A549 (cell line): ENCODE measurements at regions not wholly inside any gene's neighbourhood (a gene's known extent, or its start where the extent isn't known, plus 50 kb on each side); places are given as distances from the start of the nearest gene placed in this dataset.

Source experiments
- ATAC-seq, 2 experiments: fragments of 200-7000 bp in 1 of 2; fragments of >200 bp in 1 of 2; cut with Nextera tagmentation in 1 of 2; cut with Tn5 transposase in 1 of 2; 3 replicates each; pipeline versions ENCODE4 v1.8.0 to v1.9.1; 2018 to 2020; ENCODE audit warnings: mild to moderate bottlenecking in 1 of 2, moderate library complexity in 1 of 2
- CTCF ChIA-PET: fragments of 300-600 bp; sonication (Branson Sonifier 250); formaldehyde crosslinking; extraction: SDS; loops from one replicate; lab custom pipeline; 2021; ENCODE audit warnings: antibody characterized with exemption, inconsistent platforms; lab: Yijun Ruan, JAX
- POLR2A ChIA-PET: fragments of 350-600 bp; formaldehyde crosslinking; extraction: SDS; loops from one replicate; lab custom pipeline; 2021; ENCODE audit warnings: antibody characterized with exemption, inconsistent platforms; lab: Yijun Ruan, JAX
- DNase-seq, 2 experiments: peaks; one replicate each; pipeline versions ENCODE4 v3.0.0 to v3.0.0-alpha.2; 2011 to 2016; ENCODE audit warnings: low read depth in 1 of 2, low spot score in 1 of 2
- FAIRE-seq: peaks from 2 replicates; lab custom pipeline; 2011; peaks lifted over from hg19 to GRCh38; lab: Jason Lieb, UNC
- H3K27ac ChIP-seq, 2 experiments: fragments of >200 bp; sonication (Bioruptor Twin); formaldehyde crosslinking; 3 replicates each; pipeline ENCODE4 v1.5.1; 2016 to 2017
- H3K4me1 ChIP-seq: fragments of >200 bp; sonication (Bioruptor Twin); formaldehyde crosslinking; 3 replicates; pipeline ENCODE4 v1.6.1; 2016
- H3K4me2 ChIP-seq: fragments of >200 bp; sonication (Bioruptor Twin); formaldehyde crosslinking; 3 replicates; pipeline ENCODE4 v1.6.1; 2016
- H3K4me3 ChIP-seq: fragments of >200 bp; sonication (Bioruptor Twin); formaldehyde crosslinking; 3 replicates; pipeline ENCODE4 v1.5.1; 2016
- H3K9me3 ChIP-seq: fragments of >200 bp; sonication (Bioruptor Twin); formaldehyde crosslinking; 3 replicates; pipeline ENCODE4 v1.6.1; 2016
- ATOH8 ChIP-seq: fragments of 250-450 bp; sonication (Bioruptor Pico); IDR thresholded peaks from 2 replicates; pipeline ENCODE4 v1.5.0; 2020; ENCODE audit warnings: low read depth, mild to moderate bottlenecking, moderate library complexity
- BCL3 ChIP-seq: fragments of >200 bp; sonication (Bioruptor Twin); formaldehyde crosslinking; IDR thresholded peaks from 3 replicates; pipeline ENCODE4 v1.6.1; 2016
- BHLHE40 ChIP-seq: IDR thresholded peaks from 2 replicates; pipeline ENCODE4 v1.6.1; 2012; ENCODE audit warnings: low read depth, low read length, inconsistent platforms
- CEBPB ChIP-seq, 2 experiments: fragments of >200 bp in 1 of 2; sonication (Bioruptor Twin) in 1 of 2; formaldehyde crosslinking in 1 of 2; IDR thresholded peaks; 2 replicates each; pipeline ENCODE4 v1.6.1; 2012 to 2016
- E2F6 ChIP-seq: IDR thresholded peaks from 2 replicates; pipeline ENCODE4 v1.6.1; 2012; ENCODE audit warnings: low read depth, borderline replicate concordance
- EHF ChIP-seq: fragments of 250-450 bp; sonication (Bioruptor Pico); IDR thresholded peaks from 2 replicates; pipeline ENCODE4 v1.5.0; 2020; ENCODE audit warnings: mild to moderate bottlenecking
- ELK1 ChIP-seq: fragments of 150-350 bp; IDR thresholded peaks from 2 replicates; pipeline ENCODE4 v1.6.1; 2014; ENCODE audit warnings: low read depth, mild to moderate bottlenecking, low read length
- FOSL2 ChIP-seq, 2 experiments: fragments of 450-650 bp in 1 of 2; fragments of >200 bp in 1 of 2; sonication (Bioruptor Twin) in 1 of 2; formaldehyde crosslinking; IDR thresholded peaks; 2 replicates each; pipeline versions ENCODE4 v1.5.0 to v1.6.1; 2016 to 2020; ENCODE audit warnings: mild to moderate bottlenecking in 1 of 2, moderate library complexity in 1 of 2
- HDAC2 ChIP-seq: fragments of 200-600 bp; sonication (generic); IDR thresholded peaks from 2 replicates; pipeline ENCODE4 v1.6.1; 2016
- HOXB5 ChIP-seq: fragments of 250-450 bp; sonication (Bioruptor Pico); IDR thresholded peaks from 2 replicates; pipeline ENCODE4 v1.5.0; 2020; ENCODE audit warnings: mild to moderate bottlenecking, moderate library complexity
- KDM5A ChIP-seq: fragments of 200-600 bp; sonication (generic); IDR thresholded peaks from 2 replicates; pipeline ENCODE4 v1.6.1; 2016; ENCODE audit warnings: antibody characterized with exemption, mild to moderate bottlenecking
- MAX ChIP-seq: IDR thresholded peaks from 2 replicates; pipeline ENCODE4 v1.6.1; 2012
- MYC ChIP-seq: IDR thresholded peaks from 2 replicates; pipeline ENCODE4 v1.6.1; 2012; ENCODE audit warnings: mild to moderate bottlenecking, inconsistent platforms, low read length, improper control_type of control experiment, borderline replicate concordance
- NFE2L2 ChIP-seq: fragments of 150-350 bp; conservative IDR thresholded peaks from 2 replicates; pipeline ENCODE4 v1.6.1; 2014; ENCODE audit warnings: low read length
- PBX3 ChIP-seq: IDR thresholded peaks from 2 replicates; pipeline ENCODE4 v1.6.1; 2012
- POLR2A ChIP-seq: IDR thresholded peaks from 2 replicates; pipeline ENCODE4 v1.6.1; 2012; ENCODE audit warnings: mild to moderate bottlenecking, low read length
- RAD21 ChIP-seq, 2 experiments: fragments of >200 bp in 1 of 2; sonication (Bioruptor Twin) in 1 of 2; formaldehyde crosslinking in 1 of 2; IDR thresholded peaks in 1 of 2; conservative IDR thresholded peaks in 1 of 2; 2 replicates in 1 of 2; 3 replicates in 1 of 2; pipeline ENCODE4 v1.6.1; 2012 to 2018; ENCODE audit warnings: inconsistent platforms in 1 of 2
- RCOR1 ChIP-seq: fragments of 150-350 bp; IDR thresholded peaks from 2 replicates; pipeline ENCODE4 v1.6.1; 2014; ENCODE audit warnings: antibody characterized with exemption, low read length, low read depth
- TP53 ChIP-seq: fragments of 250-450 bp; sonication (Bioruptor Pico); IDR thresholded peaks from 2 replicates; pipeline ENCODE4 v1.5.0; 2021; ENCODE audit warnings: mild to moderate bottlenecking, moderate library complexity
- ZNF302 ChIP-seq: fragments of 250-450 bp; sonication (Bioruptor Pico); IDR thresholded peaks from 2 replicates; pipeline ENCODE4 v1.9.0; 2021; ENCODE audit warnings: inconsistent platforms, mild to moderate bottlenecking, moderate library complexity
- ZSCAN20 ChIP-seq: fragments of 250-450 bp; sonication (Bioruptor Pico); IDR thresholded peaks from 2 replicates; pipeline ENCODE4 v1.8.0; 2022; ENCODE audit warnings: mild to moderate bottlenecking, moderate library complexity
- WGBS: methylation state at CpG from one replicate; pipeline ENCODE4 v1.1.6; 2017; ENCODE audit errors: missing lambda C conversion rate; 5-methylcytosine and 5-hydroxymethylcytosine counted together

- CTCF ChIA-PET = no interaction called here
- no peak for FAIRE-seq
Measured at GRCh38 chrX:39450234-39450977, 647.4 kb downstream of the BCOR start.

GRCh38 chrX:39451046-39451445 is 646.7 kb downstream of the BCOR start:
- ChIA-PET CTCF (no interaction called here), POLR2A (no interaction called here)
- no peak overlapping the region for H3K27ac ChIP-seq
- no peaks in the 10 kb centered on the region for H3K9me3 ChIP-seq
- TF ChIP-seq PBX3 = no peak
- TF ChIP-seq MAX = no peak
- no peak for TF ChIP-seq ATOH8
- TF ChIP-seq RCOR1 = no peak
- TF ChIP-seq HDAC2 = no peak
- TF ChIP-seq MYC = no peak
- TF ChIP-seq POLR2A = no peak
- no peak for TF ChIP-seq BHLHE40
- no peak for TF ChIP-seq E2F6
- TF ChIP-seq TP53 (CRISPR knock-in tag) = no peak
- TF ChIP-seq ELK1 = no peak
- no peak for TF ChIP-seq ZSCAN20 (CRISPR knock-in tag)
- no peak for TF ChIP-seq FOSL2 (IDR thresholded peaks at IDR 0.05)
- TF ChIP-seq FOSL2 (CRISPR knock-in tag; IDR thresholded peaks at IDR 0.05) = no peak
- TF ChIP-seq KDM5A = no peak
- no peak for TF ChIP-seq BCL3
- no peak for TF ChIP-seq NFE2L2
- TF ChIP-seq EHF (CRISPR knock-in tag) = no peak
- no peak for TF ChIP-seq RAD21 (conservative IDR thresholded peaks at IDR 0.05 in 1 of 2, IDR thresholded peaks at IDR 0.05 in 1 of 2)
- no peak for TF ChIP-seq ZNF302 (CRISPR knock-in tag)
- TF ChIP-seq HOXB5 = no peak
- TF ChIP-seq, all 56 proteins: peak for 0
- ATAC-seq (no peak), FAIRE-seq (no peak), DNase-seq (no peak)
- Histone ChIP-seq H3K4me2 (no peak overlapping the region), H3K4me1 (no peaks in the 10 kb centered on the region), H3K4me3 (no peak overlapping the region)
- WGBS = no CpG with 5 or more reads among the region's 7 CpGs

More at GRCh38 chrX:39450234-39450977, 647.4 kb downstream of the BCOR start:
- Histone ChIP-seq H3K27ac (no peak overlapping the region), H3K4me1 (no peaks in the 10 kb centered on the region), H3K4me3 (no peak overlapping the region), H3K4me2 (no peak overlapping the region), H3K9me3 (no peaks in the 10 kb centered on the region)
- DNase-seq = no peak
- TF ChIP-seq CEBPB (IDR thresholded peaks at IDR 0.05) = no peak
- POLR2A ChIA-PET = no interaction called here
- 46% methylated on average over 10 of the region's 11 CpGs for WGBS
- ATAC-seq = no peak
